ENCODE measurements at regions not wholly inside any gene's neighbourhood (a gene's known extent, or its start where the extent isn't known, plus 50 kb on each side); places are given as distances from the start of the nearest gene placed in this dataset.

GRCh38 chr5:141800617-141801016, 77.6 kb downstream of the PCDH1 start:
- Histone ChIP-seq H2AFZ (ENCODE audit: low read depth, low read length, poor library complexity, severe bottlenecking) (no peak overlapping the region), H3K36me3 (ENCODE audit: control insufficient read depth in 1 of 2, insufficient read depth in 2 of 2, low read length in 2 of 2) (no peaks in the 10 kb centered on the region), H3K27ac (ENCODE audit: low read depth, low read length) (no peak overlapping the region), H3K4me1 (ENCODE audit: control insufficient read depth in 1 of 2, insufficient read depth in 2 of 2, low read length in 2 of 2) (no peaks in the 10 kb centered on the region), H3K4me3 (replicated peaks in 1 of 2; ENCODE audit: low read depth in 1 of 2, low read length in 2 of 2) (no peak overlapping the region), H4K20me1 (ENCODE audit: insufficient read depth) (no peaks in the 10 kb centered on the region), H3K9me3 (ENCODE audit: control insufficient read depth in 1 of 2, insufficient read depth in 1 of 2, low read depth in 1 of 2, low read length in 2 of 2) (no peaks in the 10 kb centered on the region), H3K4me2 (ENCODE audit: low read length) (no peak overlapping the region), H3K9ac (ENCODE audit: low read length) (no peak overlapping the region), H3K79me2 (ENCODE audit: insufficient read depth, low read length) (no peaks in the 10 kb centered on the region), H3K9me2 (ENCODE audit: insufficient read depth) (no peaks in the 10 kb centered on the region), H3K27me3 (ENCODE audit: insufficient read depth, low read length) (peaks cover 18% of the 10 kb centered on the region)
- no peak for DNase-seq (ENCODE audit: low read depth, low spot score)
- no peak for TF ChIP-seq REST (IDR thresholded peaks at IDR 0.05; ENCODE audit: low read depth)
- no peak for TF ChIP-seq EGR1 (IDR thresholded peaks at IDR 0.05; ENCODE audit: low read depth)
- TF ChIP-seq ZNF274 (IDR thresholded peaks at IDR 0.05; ENCODE audit: low read depth, low read length) = no peak
- no peak for TF ChIP-seq YY1 (IDR thresholded peaks at IDR 0.05; ENCODE audit: extremely low read depth, insufficient replicate concordance, low read depth, low read length)
- TF ChIP-seq TCF7L2 (IDR thresholded peaks at IDR 0.05; ENCODE audit: borderline replicate concordance, extremely low read depth, insufficient read depth, insufficient read length) = no peak
- TF ChIP-seq SP1 (IDR thresholded peaks at IDR 0.05; ENCODE audit: low read depth) = no peak
- no peak for TF ChIP-seq POLR2A (IDR thresholded peaks at IDR 0.05; ENCODE audit: borderline replicate concordance, extremely low read depth, insufficient read depth, insufficient read length)
- no peak for TF ChIP-seq POLR2AphosphoS5 (IDR thresholded peaks at IDR 0.05; ENCODE audit: low read depth, low read length)
- TF ChIP-seq MAX (IDR thresholded peaks at IDR 0.05) = no peak
- intact Hi-C loops (cut with micrococcal nuclease) = no loop called here
- CTCF ChIA-PET = no interaction called here
- BruUV-seq (replicated peaks) = no TSS peak
- no peak for ATAC-seq
- RAD21 ChIA-PET (ENCODE audit: low non-redundant PET in 1 of 2, low total read pairs in 2 of 2, uncharacterized antibody in 2 of 2, unreplicated experiment in 2 of 2) = no interaction called here
- POLR2A ChIA-PET = no interaction called here

Measured in HCT116 (cell line).